GM10248 (cell line): ENCODE measurements at regions not wholly inside any gene's neighbourhood (a gene's known extent, or its start where the extent isn't known, plus 50 kb on each side); places are given as distances from the start of the nearest gene placed in this dataset.

Experiments
- CTCF ChIA-PET: fragments of 300-600 bp; sonication (Branson Sonifier 250); formaldehyde crosslinking; extraction: SDS; loops from one replicate; lab custom pipeline; 2021; ENCODE audit warnings: antibody characterized with exemption; lab: Yijun Ruan, JAX
- POLR2A ChIA-PET: fragments of 350-650 bp; sonication (Branson Sonifier 250); formaldehyde crosslinking; extraction: SDS; loops from one replicate; lab custom pipeline; 2020; ENCODE audit warnings: antibody characterized with exemption; lab: Yijun Ruan, JAX
- DNase-seq: peaks from one replicate; pipeline ENCODE4 v3.0.0; 2012; ENCODE audit errors: extremely low spot score
- TF ChIP-seq, protein P1 (sequence below): IDR thresholded peaks from 2 replicates; pipeline ENCODE4 v1.5.1; 2012; ENCODE audit warnings: mild to moderate bottlenecking, low read depth; ENCODE audit errors: extremely low read depth, missing control alignments, control extremely low read depth

- no peak for DNase-seq
- ChIA-PET POLR2A (no interaction called here), CTCF (interaction anchor here (1.2 to 2.2 kb wide), 4 partner anchors 9 to 23 kb away, joined by 3 to 7 read pairs (median 5); no protein-coding TSS in a partner anchor)
- TF ChIP-seq, protein P1, sequence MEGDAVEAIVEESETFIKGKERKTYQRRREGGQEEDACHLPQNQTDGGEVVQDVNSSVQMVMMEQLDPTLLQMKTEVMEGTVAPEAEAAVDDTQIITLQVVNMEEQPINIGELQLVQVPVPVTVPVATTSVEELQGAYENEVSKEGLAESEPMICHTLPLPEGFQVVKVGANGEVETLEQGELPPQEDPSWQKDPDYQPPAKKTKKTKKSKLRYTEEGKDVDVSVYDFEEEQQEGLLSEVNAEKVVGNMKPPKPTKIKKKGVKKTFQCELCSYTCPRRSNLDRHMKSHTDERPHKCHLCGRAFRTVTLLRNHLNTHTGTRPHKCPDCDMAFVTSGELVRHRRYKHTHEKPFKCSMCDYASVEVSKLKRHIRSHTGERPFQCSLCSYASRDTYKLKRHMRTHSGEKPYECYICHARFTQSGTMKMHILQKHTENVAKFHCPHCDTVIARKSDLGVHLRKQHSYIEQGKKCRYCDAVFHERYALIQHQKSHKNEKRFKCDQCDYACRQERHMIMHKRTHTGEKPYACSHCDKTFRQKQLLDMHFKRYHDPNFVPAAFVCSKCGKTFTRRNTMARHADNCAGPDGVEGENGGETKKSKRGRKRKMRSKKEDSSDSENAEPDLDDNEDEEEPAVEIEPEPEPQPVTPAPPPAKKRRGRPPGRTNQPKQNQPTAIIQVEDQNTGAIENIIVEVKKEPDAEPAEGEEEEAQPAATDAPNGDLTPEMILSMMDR, result no peak
Observed at GRCh38 chr5:6280425-6281100, 97.8 kb downstream of the MED10 start.

GRCh38 chr5:6279607-6280006 is 98.7 kb downstream of the MED10 start:
- POLR2A ChIA-PET, result no interaction called here
- CTCF ChIA-PET, result interaction anchor here (2.2 kb wide), 1 partner anchor 12 kb away, joined by 7 read pairs; no protein-coding TSS in a partner anchor

DNA sequence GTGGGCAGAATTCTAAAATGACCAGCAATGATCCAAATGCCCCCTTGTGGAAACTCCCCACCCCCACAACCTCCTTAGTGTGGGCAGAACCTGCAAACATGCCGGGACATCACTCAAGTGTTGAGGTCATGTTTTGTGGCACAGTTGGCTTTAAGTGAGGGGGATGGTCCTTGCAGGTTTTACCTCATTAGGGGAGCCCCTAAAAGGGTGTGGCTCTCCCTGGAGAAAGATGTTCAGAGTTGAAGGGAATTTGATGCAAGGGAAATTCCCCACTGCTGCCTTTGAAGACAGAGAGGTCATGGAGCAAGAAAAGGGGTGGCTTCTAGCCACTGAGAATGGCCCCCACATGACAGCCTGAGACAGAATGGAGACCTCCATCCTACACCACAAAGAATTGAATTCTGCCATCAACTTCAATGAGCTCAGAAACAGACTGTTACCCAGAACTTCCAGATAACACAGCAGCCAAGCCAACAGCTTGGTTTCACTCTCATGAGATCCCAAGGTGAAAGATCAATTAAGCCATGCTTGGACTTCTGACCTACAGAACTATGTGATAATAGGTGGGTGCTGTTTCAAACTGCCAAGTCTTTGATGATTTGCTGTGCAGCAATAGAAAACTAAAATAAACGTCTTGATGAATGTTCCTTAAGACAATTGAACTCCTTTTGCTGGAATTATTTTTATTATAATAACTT is 103.4 kb downstream of the MED10 start:
- POLR2A ChIA-PET, result no interaction called here

More at GRCh38 chr5:6279607-6280006, 98.7 kb downstream of the MED10 start:
- TF ChIP-seq, protein P1, result no peak
- DNase-seq, result no peak

GRCh38 chr5:6273749-6274148 is 104.6 kb downstream of the MED10 start:
- TF ChIP-seq, protein P1, result no peak
- DNase-seq, result no peak
- ChIA-PET CTCF (interaction anchor here (1.4 to 1.6 kb wide), 3 partner anchors 10 to 29 kb away, joined by 3 to 6 read pairs (median 5); no protein-coding TSS in a partner anchor), POLR2A (no interaction called here)

More for the DNA sequence above, 103.4 kb downstream of the MED10 start:
- no peak for DNase-seq
- CTCF ChIA-PET, result interaction anchor here (1.3 to 1.5 kb wide), 2 partner anchors 9 to 18 kb away, joined by 4 to 6 read pairs; no protein-coding TSS in a partner anchor
- TF ChIP-seq, protein P1, result no peak

- DNase-seq, result no peak
- CTCF ChIA-PET, result interaction anchor here (1.4 to 1.6 kb wide), 3 partner anchors 10 to 29 kb away, joined by 3 to 6 read pairs (median 5); no protein-coding TSS in a partner anchor
- POLR2A ChIA-PET, result no interaction called here
- TF ChIP-seq, protein P1, result no peak
Observed at GRCh38 chr5:6273090-6273735, 105.1 kb downstream of the MED10 start.

- ChIA-PET CTCF (interaction anchor here (3.6 kb wide), 1 partner anchor 13 kb away, joined by 10 read pairs; no protein-coding TSS in a partner anchor), POLR2A (no interaction called here)
- DNase-seq, result no peak
- TF ChIP-seq, protein P1, result no peak
Observed at GRCh38 chr5:6269925-6270324, 108.4 kb downstream of the MED10 start.
